ENCODE measurements at regions not wholly inside any gene's neighbourhood (a gene's known extent, or its start where the extent isn't known, plus 50 kb on each side); places are given as distances from the start of the nearest gene placed in this dataset.

- H3K4me3 ChIP-seq (ENCODE audit: low read depth, low read length), result no peak overlapping the region
- H3K27ac ChIP-seq (ENCODE audit: low read depth, low read length), result no peak overlapping the region
- no peak overlapping the region for H2BK12ac ChIP-seq (ENCODE audit: low read length)
- H3K18ac ChIP-seq (ENCODE audit: low read length), result no peak overlapping the region
- H3K4ac ChIP-seq (ENCODE audit: low read depth, low read length), result no peak overlapping the region
- H3K79me2 ChIP-seq (ENCODE audit: control insufficient read depth, insufficient read depth, low read length, poor library complexity), result no peaks in the 10 kb centered on the region
- no peaks in the 10 kb centered on the region for H3K36me3 ChIP-seq (ENCODE audit: control insufficient read depth in 1 of 2, insufficient read depth in 2 of 2, low read length in 2 of 2)
- no peaks in the 10 kb centered on the region for H3K27me3 ChIP-seq (ENCODE audit: insufficient read depth, low read length)
- no peak overlapping the region for H2BK120ac ChIP-seq (ENCODE audit: insufficient read depth, low read length, poor library complexity)
- no peaks in the 10 kb centered on the region for H3K4me1 ChIP-seq (ENCODE audit: control insufficient read depth in 1 of 2, insufficient read depth in 2 of 2, low read length in 2 of 2)
- H4K91ac ChIP-seq (ENCODE audit: low read depth, low read length), result no peak overlapping the region
- no peak overlapping the region for H3K14ac ChIP-seq (ENCODE audit: low read length)
- H4K8ac ChIP-seq (ENCODE audit: low read depth, low read length), result no peak overlapping the region
- H2BK5ac ChIP-seq (ENCODE audit: low read depth, low read length, poor library complexity), result no peak overlapping the region
- no peak overlapping the region for H2AFZ ChIP-seq (ENCODE audit: insufficient read depth, low read length, poor library complexity)
- no peak overlapping the region for H3K23ac ChIP-seq (ENCODE audit: low read length)
- no peak overlapping the region for H3K4me2 ChIP-seq (ENCODE audit: low read length)
- no peaks in the 10 kb centered on the region for H3K79me1 ChIP-seq (ENCODE audit: low read length)
- DNase-seq, result no peak
- no CpG with 5 or more reads among the region's 12 CpGs for WGBS (ENCODE audit: extremely low coverage, insufficient coverage, insufficient read length)
- no peak overlapping the region for H3K9ac ChIP-seq (ENCODE audit: low read length)
- no peaks in the 10 kb centered on the region for H3K9me3 ChIP-seq (ENCODE audit: insufficient read depth, low read depth, low read length)
- no peak overlapping the region for H4K12ac ChIP-seq (ENCODE audit: low read depth, low read length)
- H2AK5ac ChIP-seq (ENCODE audit: low read length), result no peak overlapping the region
Measured at GRCh38 chr9:82062245-82062644, 73.7 kb downstream of the SPATA31D1 start.

GRCh38 chr9:82073551-82074543 is 85.3 kb downstream of the SPATA31D1 start:
- Histone ChIP-seq H4K91ac (ENCODE audit: low read depth, low read length) (no peak overlapping the region), H3K27ac (ENCODE audit: low read depth, low read length) (no peak overlapping the region), H3K23ac (ENCODE audit: low read length) (no peak overlapping the region), H3K4me3 (ENCODE audit: low read depth, low read length) (no peak overlapping the region), H3K14ac (ENCODE audit: low read length) (no peak overlapping the region), H3K4me1 (ENCODE audit: control insufficient read depth in 1 of 2, insufficient read depth in 2 of 2, low read length in 2 of 2) (no peaks in the 10 kb centered on the region), H3K9ac (ENCODE audit: low read length) (no peak overlapping the region), H2AFZ (ENCODE audit: insufficient read depth, low read length, poor library complexity) (no peak overlapping the region), H2BK5ac (ENCODE audit: low read depth, low read length, poor library complexity) (no peak overlapping the region), H3K79me1 (ENCODE audit: low read length) (no peaks in the 10 kb centered on the region), H2AK5ac (ENCODE audit: low read length) (no peak overlapping the region), H3K18ac (ENCODE audit: low read length) (no peak overlapping the region), H2BK120ac (ENCODE audit: insufficient read depth, low read length, poor library complexity) (no peak overlapping the region), H3K4ac (ENCODE audit: low read depth, low read length) (no peak overlapping the region), H3K27me3 (ENCODE audit: insufficient read depth, low read length) (no peaks in the 10 kb centered on the region), H3K79me2 (ENCODE audit: control insufficient read depth, insufficient read depth, low read length, poor library complexity) (no peaks in the 10 kb centered on the region), H3K9me3 (ENCODE audit: insufficient read depth, low read depth, low read length) (no peaks in the 10 kb centered on the region), H3K4me2 (ENCODE audit: low read length) (no peak overlapping the region), H4K8ac (ENCODE audit: low read depth, low read length) (no peak overlapping the region), H4K12ac (ENCODE audit: low read depth, low read length) (no peak overlapping the region), H3K36me3 (ENCODE audit: control insufficient read depth in 1 of 2, insufficient read depth in 2 of 2, low read length in 2 of 2) (no peaks in the 10 kb centered on the region), H2BK12ac (ENCODE audit: low read length) (no peak overlapping the region)
- no CpG with 5 or more reads among the region's 2 CpGs for WGBS (ENCODE audit: extremely low coverage, insufficient coverage, insufficient read length)
- DNase-seq, result no peak

DNA sequence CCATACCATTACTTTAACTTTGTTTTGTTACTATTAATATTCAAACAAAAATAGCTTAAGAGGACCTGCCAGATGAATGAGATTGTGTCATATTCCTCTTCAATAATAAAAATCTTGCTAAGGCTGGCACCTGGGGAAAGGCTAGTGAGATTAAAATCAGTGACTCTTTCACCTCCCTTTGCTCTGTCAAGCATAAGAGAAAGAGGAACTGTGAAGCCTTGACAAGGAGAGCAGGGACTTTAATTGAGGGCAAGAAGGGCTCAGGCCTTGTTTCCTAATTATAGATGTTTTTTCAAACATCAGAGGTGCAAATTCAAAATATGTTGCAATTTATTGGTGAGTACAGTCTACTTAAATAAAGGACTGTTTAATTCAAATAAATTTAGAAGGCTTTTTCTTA is 91.7 kb downstream of the SPATA31D1 start:
- Histone ChIP-seq H3K79me2 (ENCODE audit: control insufficient read depth, insufficient read depth, low read length, poor library complexity) (no peaks in the 10 kb centered on the region), H3K27me3 (ENCODE audit: insufficient read depth, low read length) (no peaks in the 10 kb centered on the region), H2BK5ac (ENCODE audit: low read depth, low read length, poor library complexity) (no peak overlapping the region), H4K91ac (ENCODE audit: low read depth, low read length) (no peak overlapping the region), H3K9me3 (ENCODE audit: insufficient read depth, low read depth, low read length) (no peaks in the 10 kb centered on the region), H3K4me1 (ENCODE audit: control insufficient read depth in 1 of 2, insufficient read depth in 2 of 2, low read length in 2 of 2) (no peaks in the 10 kb centered on the region), H3K79me1 (ENCODE audit: low read length) (no peaks in the 10 kb centered on the region), H2AK5ac (ENCODE audit: low read length) (no peak overlapping the region), H3K27ac (ENCODE audit: low read depth, low read length) (no peak overlapping the region), H2AFZ (ENCODE audit: insufficient read depth, low read length, poor library complexity) (no peak overlapping the region), H3K18ac (ENCODE audit: low read length) (no peak overlapping the region), H3K4ac (ENCODE audit: low read depth, low read length) (no peak overlapping the region), H4K12ac (ENCODE audit: low read depth, low read length) (no peak overlapping the region), H3K23ac (ENCODE audit: low read length) (no peak overlapping the region), H3K4me2 (ENCODE audit: low read length) (no peak overlapping the region), H3K9ac (ENCODE audit: low read length) (no peak overlapping the region), H4K8ac (ENCODE audit: low read depth, low read length) (no peak overlapping the region), H2BK12ac (ENCODE audit: low read length) (no peak overlapping the region), H3K4me3 (ENCODE audit: low read depth, low read length) (no peak overlapping the region), H3K14ac (ENCODE audit: low read length) (no peak overlapping the region), H3K36me3 (ENCODE audit: control insufficient read depth in 1 of 2, insufficient read depth in 2 of 2, low read length in 2 of 2) (no peaks in the 10 kb centered on the region), H2BK120ac (ENCODE audit: insufficient read depth, low read length, poor library complexity) (no peak overlapping the region)
- DNase-seq, result no peak

DNA sequence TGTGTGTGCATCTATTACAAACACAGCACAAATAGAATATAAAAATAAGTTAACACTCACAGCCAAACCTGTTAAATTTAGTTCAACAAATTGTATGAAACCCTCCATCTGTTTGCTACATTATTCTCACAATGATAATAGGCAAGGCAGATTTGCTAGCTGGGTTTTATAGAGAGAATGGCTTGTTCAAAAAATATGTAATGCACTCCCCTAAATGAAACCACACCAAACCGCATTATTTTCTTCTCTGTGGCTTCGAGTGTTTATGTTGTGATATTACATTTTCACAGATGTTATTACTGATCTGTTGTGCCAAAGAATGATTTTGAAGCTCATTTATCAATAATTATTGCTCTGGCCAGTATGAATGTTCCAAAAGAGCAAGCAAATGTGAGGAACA is 92.9 kb downstream of the SPATA31D1 start:
- no peak overlapping the region for H3K14ac ChIP-seq (ENCODE audit: low read length)
- H3K18ac ChIP-seq (ENCODE audit: low read length), result no peak overlapping the region
- H3K23ac ChIP-seq (ENCODE audit: low read length), result no peak overlapping the region
- no peaks in the 10 kb centered on the region for H3K9me3 ChIP-seq (ENCODE audit: insufficient read depth, low read depth, low read length)
- H4K91ac ChIP-seq (ENCODE audit: low read depth, low read length), result no peak overlapping the region
- no peak overlapping the region for H2BK120ac ChIP-seq (ENCODE audit: insufficient read depth, low read length, poor library complexity)
- H2BK5ac ChIP-seq (ENCODE audit: low read depth, low read length, poor library complexity), result no peak overlapping the region
- no peak for DNase-seq
- H3K4ac ChIP-seq (ENCODE audit: low read depth, low read length), result no peak overlapping the region
- no peak overlapping the region for H2AFZ ChIP-seq (ENCODE audit: insufficient read depth, low read length, poor library complexity)
- no peaks in the 10 kb centered on the region for H3K27me3 ChIP-seq (ENCODE audit: insufficient read depth, low read length)
- H3K4me2 ChIP-seq (ENCODE audit: low read length), result no peak overlapping the region
- H4K8ac ChIP-seq (ENCODE audit: low read depth, low read length), result no peak overlapping the region
- H3K27ac ChIP-seq (ENCODE audit: low read depth, low read length), result no peak overlapping the region
- H3K9ac ChIP-seq (ENCODE audit: low read length), result no peak overlapping the region
- no peaks in the 10 kb centered on the region for H3K36me3 ChIP-seq (ENCODE audit: control insufficient read depth in 1 of 2, insufficient read depth in 2 of 2, low read length in 2 of 2)
- no peaks in the 10 kb centered on the region for H3K79me2 ChIP-seq (ENCODE audit: control insufficient read depth, insufficient read depth, low read length, poor library complexity)
- H3K4me3 ChIP-seq (ENCODE audit: low read depth, low read length), result no peak overlapping the region
- no peaks in the 10 kb centered on the region for H3K79me1 ChIP-seq (ENCODE audit: low read length)
- H2AK5ac ChIP-seq (ENCODE audit: low read length), result no peak overlapping the region
- no peak overlapping the region for H2BK12ac ChIP-seq (ENCODE audit: low read length)
- H4K12ac ChIP-seq (ENCODE audit: low read depth, low read length), result no peak overlapping the region
- no CpG with 5 or more reads among the region's 2 CpGs for WGBS (ENCODE audit: extremely low coverage, insufficient coverage, insufficient read length)
- no peaks in the 10 kb centered on the region for H3K4me1 ChIP-seq (ENCODE audit: control insufficient read depth in 1 of 2, insufficient read depth in 2 of 2, low read length in 2 of 2)

Measured in trophoblast cell (in vitro differentiated cells and primary cell).